ENCODE measurements at regions not wholly inside any gene's neighbourhood (a gene's known extent, or its start where the extent isn't known, plus 50 kb on each side); places are given as distances from the start of the nearest gene placed in this dataset.

GRCh38 chr4:132556316-132556715 lies 592.8 kb upstream of the PCDH10 start:
- DNase-seq = no peak

GRCh38 chr4:132557660-132558059 lies 591.4 kb upstream of the PCDH10 start:
- DNase-seq = peak; percentile 54

- DNase-seq = peak; percentile 58
These were observed 584.2 kb upstream of the PCDH10 start for GRCh38 chr4:132564920-132565319.

GRCh38 chr4:132565542-132565941 lies 583.6 kb upstream of the PCDH10 start:
- no peak for DNase-seq

GRCh38 chr4:132572210-132572609 lies 576.9 kb upstream of the PCDH10 start:
- no peak for DNase-seq

GRCh38 chr4:132587626-132588025 lies 561.5 kb upstream of the PCDH10 start:
- no peak for DNase-seq

- no peak for DNase-seq
These were observed 556.8 kb upstream of the PCDH10 start for GRCh38 chr4:132592340-132592739.

- DNase-seq = no peak
These were observed 556.2 kb upstream of the PCDH10 start for GRCh38 chr4:132592850-132593249.

- peak; percentile 23 for DNase-seq
These were observed 555.2 kb upstream of the PCDH10 start for GRCh38 chr4:132593717-132594400.

GRCh38 chr4:132596186-132596585 lies 552.9 kb upstream of the PCDH10 start:
- no peak for DNase-seq

- no peak for DNase-seq
These were observed 543.5 kb upstream of the PCDH10 start for GRCh38 chr4:132605551-132605950.

GRCh38 chr4:132614682-132615081 lies 534.4 kb upstream of the PCDH10 start:
- peak; percentile 23 for DNase-seq

GRCh38 chr4:132619968-132620367 lies 529.1 kb upstream of the PCDH10 start:
- no peak for DNase-seq

GRCh38 chr4:132642016-132642817 lies 506.9 kb upstream of the PCDH10 start:
- peak; percentile 67 for DNase-seq

GRCh38 chr4:132646186-132646585 lies 502.9 kb upstream of the PCDH10 start:
- DNase-seq = peak; percentile 18

- no peak for DNase-seq
These were observed 497.9 kb upstream of the PCDH10 start for GRCh38 chr4:132651196-132651595.

GRCh38 chr4:132660181-132660580 lies 488.9 kb upstream of the PCDH10 start:
- DNase-seq = no peak

- no peak for DNase-seq
These were observed 486.6 kb upstream of the PCDH10 start for GRCh38 chr4:132662456-132662855.

GRCh38 chr4:132669786-132670185 lies 479.3 kb upstream of the PCDH10 start:
- DNase-seq = no peak

GRCh38 chr4:132670557-132670956 lies 478.5 kb upstream of the PCDH10 start:
- no peak for DNase-seq

- DNase-seq = peak; percentile 6
These were observed 465.1 kb upstream of the PCDH10 start for GRCh38 chr4:132683957-132684356.

GRCh38 chr4:132691026-132691425 lies 458.1 kb upstream of the PCDH10 start:
- DNase-seq = no peak

- no peak for DNase-seq
These were observed 457.4 kb upstream of the PCDH10 start for GRCh38 chr4:132691668-132692067.

- DNase-seq = no peak
These were observed 454.3 kb upstream of the PCDH10 start for GRCh38 chr4:132694775-132695174.

All from DMS53 (cell line).